ENCODE measurements at regions not wholly inside any gene's neighbourhood (a gene's known extent, or its start where the extent isn't known, plus 50 kb on each side); places are given as distances from the start of the nearest gene placed in this dataset.
A peak's percentile ranks its signal among the peaks of the same experiment; 100 is the strongest.

DNA sequence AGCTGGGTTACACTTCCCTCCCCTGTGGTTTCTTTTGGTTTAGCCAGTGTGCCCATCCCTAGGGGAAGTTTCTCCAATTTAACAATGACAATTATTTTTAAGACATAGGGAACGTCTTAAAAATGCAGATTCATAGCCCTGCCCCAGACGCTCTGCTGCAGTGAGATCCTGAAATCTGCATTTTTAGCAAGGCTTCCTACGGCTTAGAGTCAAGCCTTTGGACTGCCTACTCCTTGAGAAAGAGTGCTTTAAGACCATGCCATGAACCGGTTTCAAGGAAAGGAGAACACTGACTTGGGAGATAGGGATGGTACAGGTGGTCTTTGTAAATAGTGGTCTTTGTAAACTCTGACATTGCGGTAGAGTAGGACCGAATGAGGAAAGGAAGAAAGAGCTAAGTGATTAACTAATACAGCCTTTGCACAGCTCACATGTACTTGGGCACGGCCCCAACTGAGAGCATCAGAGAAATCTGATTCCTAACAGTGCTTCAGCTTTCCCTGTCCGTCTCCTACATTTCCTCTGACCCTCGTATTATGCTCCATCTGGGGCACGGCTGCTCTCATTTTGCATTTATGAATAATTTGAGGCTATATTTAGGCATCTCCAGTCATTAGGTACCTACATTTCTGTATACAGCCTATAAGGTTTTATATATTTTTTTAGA is 217.6 kb upstream of the TANK start:
- H3K27me3 ChIP-seq (ENCODE audit: insufficient read depth, low read length) = no peaks in the 10 kb centered on the region
- peaks cover 13% of the 10 kb centered on the region for H3K4me1 ChIP-seq (ENCODE audit: control insufficient read depth, insufficient read depth, low read length, unreplicated experiment)
- H2AFZ ChIP-seq (ENCODE audit: low read length, unreplicated experiment) = no peak overlapping the region
- H3K4me3 ChIP-seq (ENCODE audit: low read depth, low read length) = no peak overlapping the region
- no peak overlapping the region for H3K27ac ChIP-seq (ENCODE audit: low read depth, low read length)
- H3K36me3 ChIP-seq (ENCODE audit: insufficient read depth, low read length) = no peaks in the 10 kb centered on the region
- H3K79me2 ChIP-seq (ENCODE audit: control insufficient read depth, insufficient read depth, low read length, unreplicated experiment) = no peaks in the 10 kb centered on the region

DNA sequence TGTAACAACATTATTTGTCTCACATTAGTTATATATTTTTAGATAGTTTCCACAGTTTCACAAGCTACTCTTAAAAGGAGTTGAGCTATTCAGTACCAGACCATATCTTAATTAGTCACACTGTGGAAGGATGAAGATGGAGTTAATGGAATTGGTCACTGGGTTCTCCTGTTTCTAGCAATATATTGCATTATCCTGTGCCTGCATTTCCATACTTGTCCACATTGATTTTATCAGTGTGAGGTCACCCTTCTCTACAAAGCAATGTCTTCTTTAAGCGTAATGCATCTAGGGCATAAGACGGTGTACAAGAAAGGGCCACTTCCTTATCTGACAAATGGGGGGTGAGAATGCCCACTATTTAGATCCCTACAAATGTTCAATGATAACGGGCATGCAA is 216.8 kb upstream of the TANK start:
- Histone ChIP-seq H3K36me3 (ENCODE audit: insufficient read depth, low read length) (no peaks in the 10 kb centered on the region), H2AFZ (ENCODE audit: low read length, unreplicated experiment) (no peak overlapping the region), H3K4me1 (ENCODE audit: control insufficient read depth, insufficient read depth, low read length, unreplicated experiment) (peaks cover 13% of the 10 kb centered on the region), H3K4me3 (ENCODE audit: low read depth, low read length) (no peak overlapping the region), H3K27ac (ENCODE audit: low read depth, low read length) (no peak overlapping the region), H3K27me3 (ENCODE audit: insufficient read depth, low read length) (no peaks in the 10 kb centered on the region), H3K79me2 (ENCODE audit: control insufficient read depth, insufficient read depth, low read length, unreplicated experiment) (no peaks in the 10 kb centered on the region)

DNA sequence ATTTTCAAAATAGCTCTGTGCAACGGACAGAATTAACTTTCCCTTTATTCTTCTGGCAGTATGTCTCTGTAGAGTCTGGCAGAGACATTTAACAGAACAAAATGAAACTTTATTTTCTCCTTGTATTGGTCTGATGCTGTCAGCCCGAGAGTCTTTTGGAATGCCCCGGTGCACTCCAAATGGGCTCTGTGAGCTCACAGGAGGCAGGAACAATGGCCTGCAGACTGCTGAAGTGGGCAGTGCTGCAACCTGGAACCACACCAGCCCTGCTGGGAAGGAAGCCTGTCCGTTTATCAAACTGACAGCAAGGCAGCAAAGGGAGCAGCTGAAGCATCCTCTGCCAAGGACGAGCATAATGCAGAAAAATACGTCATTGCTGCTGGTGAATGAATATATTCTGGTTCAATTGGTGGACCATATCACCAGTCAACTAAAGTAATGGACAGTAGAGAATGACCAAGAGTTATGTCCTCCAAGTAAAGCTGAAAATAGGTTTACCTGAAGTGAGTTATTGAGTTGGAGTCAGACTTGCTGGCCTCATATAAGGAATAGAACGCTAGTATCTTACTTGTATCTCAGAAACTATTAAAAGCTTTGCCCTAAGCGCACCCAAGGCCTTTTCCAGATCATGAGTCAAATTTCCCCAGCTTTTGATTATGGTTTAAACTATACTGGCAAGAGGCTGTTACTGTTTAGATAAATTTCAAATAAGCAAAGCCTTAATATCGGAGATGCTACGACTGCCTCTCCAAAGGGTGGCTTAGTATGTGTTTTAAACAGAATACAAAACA is 207.6 kb upstream of the TANK start:
- Histone ChIP-seq H3K79me2 (ENCODE audit: control insufficient read depth, insufficient read depth, low read length, unreplicated experiment) (no peaks in the 10 kb centered on the region), H3K27ac (ENCODE audit: low read depth, low read length) (no peak overlapping the region), H3K4me1 (ENCODE audit: control insufficient read depth, insufficient read depth, low read length, unreplicated experiment) (peaks cover 14% of the 10 kb centered on the region), H2AFZ (ENCODE audit: low read length, unreplicated experiment) (peak overlapping the region; percentile 72), H3K4me3 (ENCODE audit: low read depth, low read length) (peak overlapping the region; percentile 39), H3K36me3 (ENCODE audit: insufficient read depth, low read length) (no peaks in the 10 kb centered on the region), H3K27me3 (ENCODE audit: insufficient read depth, low read length) (no peaks in the 10 kb centered on the region)

DNA sequence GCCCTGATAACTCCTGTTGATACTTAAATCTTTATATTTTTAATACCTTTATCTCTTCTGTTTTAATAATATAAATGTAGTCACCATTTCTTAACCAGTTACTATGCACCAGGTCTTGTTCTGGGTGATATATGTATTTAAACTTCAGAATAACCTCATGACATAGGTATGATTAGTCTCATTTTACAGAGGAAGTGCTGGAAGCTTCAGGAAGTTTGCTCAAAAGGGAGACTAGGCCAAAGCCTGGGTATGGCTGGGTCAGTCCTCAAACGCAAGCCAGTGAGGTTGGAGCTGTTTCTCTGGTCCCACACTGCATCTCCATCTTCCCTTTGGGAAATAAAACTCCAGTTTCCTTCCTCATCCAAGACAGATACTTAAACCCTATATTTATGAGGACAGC is 204.7 kb upstream of the TANK start:
- no peaks in the 10 kb centered on the region for H3K36me3 ChIP-seq (ENCODE audit: insufficient read depth, low read length)
- no peaks in the 10 kb centered on the region for H3K79me2 ChIP-seq (ENCODE audit: control insufficient read depth, insufficient read depth, low read length, unreplicated experiment)
- H3K4me3 ChIP-seq (ENCODE audit: low read depth, low read length) = no peak overlapping the region
- H3K27me3 ChIP-seq (ENCODE audit: insufficient read depth, low read length) = no peaks in the 10 kb centered on the region
- H2AFZ ChIP-seq (ENCODE audit: low read length, unreplicated experiment) = no peak overlapping the region
- no peak overlapping the region for H3K27ac ChIP-seq (ENCODE audit: low read depth, low read length)
- H3K4me1 ChIP-seq (ENCODE audit: control insufficient read depth, insufficient read depth, low read length, unreplicated experiment) = peaks cover 14% of the 10 kb centered on the region

DNA sequence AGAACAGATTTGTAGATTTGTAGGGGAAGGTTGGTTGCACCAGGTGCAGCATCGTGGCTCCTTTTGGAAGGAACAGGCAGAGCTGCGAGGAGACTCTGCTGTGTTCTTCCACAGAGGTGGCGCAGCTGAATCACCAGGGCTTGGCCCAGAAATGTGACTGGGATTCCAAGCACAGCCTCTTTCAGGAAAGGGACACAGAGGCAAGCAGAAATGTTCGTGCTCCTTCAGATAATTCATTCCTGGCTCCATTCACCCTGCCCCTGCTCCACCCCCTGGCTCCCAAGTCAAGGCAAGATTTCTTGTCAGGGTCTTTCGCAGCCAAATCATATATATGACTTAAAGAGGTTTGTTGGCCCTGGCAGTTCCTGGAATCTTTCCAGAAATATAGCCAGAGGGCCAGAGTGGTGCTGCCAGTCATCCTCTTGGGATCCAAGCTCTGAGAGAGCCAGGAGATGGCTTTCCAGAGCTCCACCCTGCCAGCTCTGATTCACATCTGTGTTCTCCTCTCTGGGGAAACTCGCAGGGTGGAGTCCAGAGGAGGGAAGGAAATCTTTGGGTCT is 203.9 kb upstream of the TANK start:
- no peaks in the 10 kb centered on the region for H3K36me3 ChIP-seq (ENCODE audit: insufficient read depth, low read length)
- no peaks in the 10 kb centered on the region for H3K79me2 ChIP-seq (ENCODE audit: control insufficient read depth, insufficient read depth, low read length, unreplicated experiment)
- no peak overlapping the region for H2AFZ ChIP-seq (ENCODE audit: low read length, unreplicated experiment)
- H3K27me3 ChIP-seq (ENCODE audit: insufficient read depth, low read length) = no peaks in the 10 kb centered on the region
- H3K4me1 ChIP-seq (ENCODE audit: control insufficient read depth, insufficient read depth, low read length, unreplicated experiment) = peaks cover 14% of the 10 kb centered on the region
- no peak overlapping the region for H3K4me3 ChIP-seq (ENCODE audit: low read depth, low read length)
- no peak overlapping the region for H3K27ac ChIP-seq (ENCODE audit: low read depth, low read length)

DNA sequence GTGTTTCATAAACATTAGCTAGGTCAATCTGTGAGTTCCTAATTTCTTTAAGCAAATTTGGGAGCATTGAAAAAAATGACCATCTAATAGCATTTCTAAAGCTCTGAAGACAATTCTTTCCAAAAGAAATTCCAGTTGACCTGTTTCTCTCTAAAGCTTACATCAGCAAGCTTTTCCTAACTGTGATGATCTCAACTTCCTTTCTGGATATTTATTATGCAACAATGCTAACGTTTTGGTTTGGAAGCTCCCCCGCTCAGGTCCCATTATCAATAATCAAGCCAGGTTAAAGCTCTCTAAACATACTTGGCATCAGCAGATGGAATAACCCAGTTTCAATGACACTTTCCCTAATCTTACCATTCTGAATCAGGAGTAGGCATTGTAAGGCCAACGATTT is 196.3 kb upstream of the TANK start:
- Histone ChIP-seq H3K27me3 (ENCODE audit: insufficient read depth, low read length) (no peaks in the 10 kb centered on the region), H2AFZ (ENCODE audit: low read length, unreplicated experiment) (no peak overlapping the region), H3K4me3 (ENCODE audit: low read depth, low read length) (no peak overlapping the region), H3K36me3 (ENCODE audit: insufficient read depth, low read length) (no peaks in the 10 kb centered on the region), H3K79me2 (ENCODE audit: control insufficient read depth, insufficient read depth, low read length, unreplicated experiment) (no peaks in the 10 kb centered on the region), H3K4me1 (ENCODE audit: control insufficient read depth, insufficient read depth, low read length, unreplicated experiment) (peaks cover 7% of the 10 kb centered on the region), H3K27ac (ENCODE audit: low read depth, low read length) (no peak overlapping the region)

DNA sequence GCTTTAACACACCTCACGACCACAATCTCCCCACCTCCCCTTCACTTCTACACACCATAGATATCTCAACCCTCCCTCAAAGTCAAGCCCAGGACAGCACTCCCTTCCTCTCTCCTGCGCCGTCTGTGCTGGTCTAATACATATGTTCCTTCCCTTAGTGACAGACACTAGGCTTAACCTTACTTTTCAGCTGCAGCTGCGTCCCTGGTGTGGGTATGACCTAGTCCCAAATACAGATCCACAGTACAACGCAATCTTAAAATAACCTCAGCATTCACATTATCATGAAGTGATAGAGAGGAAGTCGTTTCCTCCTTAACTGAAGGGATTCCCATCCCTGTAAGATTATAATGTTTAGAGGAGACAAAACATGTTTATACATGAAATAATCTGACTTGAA is 192.7 kb upstream of the TANK start:
- H3K79me2 ChIP-seq (ENCODE audit: control insufficient read depth, insufficient read depth, low read length, unreplicated experiment) = no peaks in the 10 kb centered on the region
- peaks cover 10% of the 10 kb centered on the region for H3K4me1 ChIP-seq (ENCODE audit: control insufficient read depth, insufficient read depth, low read length, unreplicated experiment)
- no peak overlapping the region for H3K4me3 ChIP-seq (ENCODE audit: low read depth, low read length)
- no peak overlapping the region for H3K27ac ChIP-seq (ENCODE audit: low read depth, low read length)
- no peaks in the 10 kb centered on the region for H3K27me3 ChIP-seq (ENCODE audit: insufficient read depth, low read length)
- no peak overlapping the region for H2AFZ ChIP-seq (ENCODE audit: low read length, unreplicated experiment)
- H3K36me3 ChIP-seq (ENCODE audit: insufficient read depth, low read length) = no peaks in the 10 kb centered on the region

DNA sequence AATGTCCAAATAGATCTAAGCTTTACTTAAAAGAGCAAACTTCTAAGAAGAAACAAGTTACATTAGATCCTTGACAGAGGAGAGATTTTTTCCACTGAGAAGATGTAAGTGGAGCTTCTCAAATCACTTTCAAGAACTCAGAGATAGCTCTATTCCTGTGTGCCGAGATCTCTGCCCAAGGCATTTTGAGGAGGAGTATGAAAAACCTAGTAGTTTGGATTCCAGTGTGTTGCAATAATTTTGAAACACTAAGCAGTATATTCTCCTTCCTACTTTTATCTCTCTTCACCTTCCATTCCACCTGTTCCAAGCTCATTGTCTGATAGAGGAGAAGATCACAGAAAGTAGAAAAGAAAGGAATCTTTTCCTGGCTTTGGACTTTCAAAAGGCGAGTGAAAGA is 192.0 kb upstream of the TANK start:
- Histone ChIP-seq H3K4me1 (ENCODE audit: control insufficient read depth, insufficient read depth, low read length, unreplicated experiment) (peaks cover 10% of the 10 kb centered on the region), H3K36me3 (ENCODE audit: insufficient read depth, low read length) (no peaks in the 10 kb centered on the region), H3K79me2 (ENCODE audit: control insufficient read depth, insufficient read depth, low read length, unreplicated experiment) (no peaks in the 10 kb centered on the region), H3K4me3 (ENCODE audit: low read depth, low read length) (no peak overlapping the region), H3K27ac (ENCODE audit: low read depth, low read length) (no peak overlapping the region), H3K27me3 (ENCODE audit: insufficient read depth, low read length) (no peaks in the 10 kb centered on the region), H2AFZ (ENCODE audit: low read length, unreplicated experiment) (no peak overlapping the region)

DNA sequence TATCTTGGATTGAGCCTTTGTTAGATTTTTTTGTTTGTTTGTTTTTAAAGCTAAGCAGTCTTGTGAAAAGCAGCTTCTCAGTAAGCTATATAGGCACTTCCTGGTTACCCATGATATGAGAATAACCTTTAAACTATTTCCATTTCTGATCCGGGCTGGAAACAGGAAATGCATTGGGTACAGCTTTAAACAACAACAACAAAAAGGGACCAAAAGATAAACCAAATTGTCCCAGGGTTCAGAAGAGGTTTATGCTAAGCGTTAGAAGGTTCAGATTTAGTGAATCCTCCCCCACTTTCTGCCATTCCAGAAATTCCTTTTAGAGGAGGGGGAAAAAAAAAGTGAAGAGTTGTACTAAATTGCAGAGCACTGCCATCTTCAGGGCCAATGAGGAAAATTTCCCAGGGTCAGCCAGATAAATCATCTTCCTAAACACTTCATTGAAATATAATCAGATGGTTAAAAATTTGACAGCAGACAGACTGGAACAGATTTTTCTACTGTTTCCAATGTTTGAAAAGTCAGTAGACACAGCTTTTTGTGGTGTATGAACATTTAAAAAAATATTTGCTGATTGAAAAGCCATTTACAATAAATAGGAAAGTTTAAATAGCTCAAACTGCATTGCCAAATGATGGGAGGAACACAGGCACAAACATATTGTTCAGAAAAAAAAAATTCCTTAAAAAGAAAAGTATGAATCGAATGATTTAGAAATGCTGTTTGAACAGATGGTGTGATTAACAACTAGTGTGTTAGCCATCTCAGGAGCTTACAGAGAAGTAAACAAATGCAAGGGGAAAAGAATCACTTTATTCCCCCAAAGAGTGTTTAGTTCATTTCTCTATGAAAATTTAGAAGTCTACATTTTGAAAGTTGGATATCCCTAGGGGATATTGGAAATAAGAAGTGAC is 189.9 kb upstream of the TANK start:
- Histone ChIP-seq H3K4me3 (ENCODE audit: low read depth, low read length) (peak overlapping the region; percentile 63), H3K27me3 (ENCODE audit: insufficient read depth, low read length) (no peaks in the 10 kb centered on the region), H2AFZ (ENCODE audit: low read length, unreplicated experiment) (peak overlapping the region; percentile 86), H3K27ac (ENCODE audit: low read depth, low read length) (peak overlapping the region; percentile 80), H3K79me2 (ENCODE audit: control insufficient read depth, insufficient read depth, low read length, unreplicated experiment) (no peaks in the 10 kb centered on the region), H3K36me3 (ENCODE audit: insufficient read depth, low read length) (no peaks in the 10 kb centered on the region), H3K4me1 (ENCODE audit: control insufficient read depth, insufficient read depth, low read length, unreplicated experiment) (peaks cover 7% of the 10 kb centered on the region)

DNA sequence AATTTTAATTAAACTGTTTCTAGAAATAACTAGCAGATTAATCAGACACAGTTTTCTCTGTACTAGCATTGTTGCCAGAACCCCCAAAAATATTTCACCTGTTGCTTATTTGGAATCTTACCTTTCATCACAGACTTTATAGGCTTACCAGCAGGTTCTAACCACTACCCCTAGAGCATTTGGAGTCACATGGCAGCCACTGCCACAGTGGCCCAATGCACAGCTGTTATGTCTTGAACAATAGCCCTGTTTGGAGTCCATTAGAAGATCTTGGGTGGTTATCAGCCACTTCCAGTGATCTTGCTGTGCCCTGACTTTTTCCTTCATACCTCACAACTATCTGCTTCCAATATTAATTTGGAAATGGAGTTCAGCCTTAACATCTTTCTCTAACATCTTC is 186.2 kb upstream of the TANK start:
- Histone ChIP-seq H3K4me1 (ENCODE audit: control insufficient read depth, insufficient read depth, low read length, unreplicated experiment) (peaks cover 7% of the 10 kb centered on the region), H3K79me2 (ENCODE audit: control insufficient read depth, insufficient read depth, low read length, unreplicated experiment) (no peaks in the 10 kb centered on the region), H2AFZ (ENCODE audit: low read length, unreplicated experiment) (no peak overlapping the region), H3K4me3 (ENCODE audit: low read depth, low read length) (no peak overlapping the region), H3K27me3 (ENCODE audit: insufficient read depth, low read length) (no peaks in the 10 kb centered on the region), H3K27ac (ENCODE audit: low read depth, low read length) (no peak overlapping the region), H3K36me3 (ENCODE audit: insufficient read depth, low read length) (no peaks in the 10 kb centered on the region)

All from ACC112 (cell line).